Activated CD4-positive, alpha-beta T cell treated with anti-CD3 and anti-CD28 coated beads for 36 hours (primary cell): ENCODE measurements at regions not wholly inside any gene's neighbourhood (a gene's known extent, or its start where the extent isn't known, plus 50 kb on each side); places are given as distances from the start of the nearest gene placed in this dataset.
"Not testable (repeated sequence)": the region's sequence is repeated elsewhere in the genome, so short reads cannot be mapped to it uniquely, and the experiment has no call there.

Source experiments
- ATAC-seq: fragments of 200-7000 bp; cut with Tn5 transposase; one replicate; pipeline ENCODE4 v1.10.0; 2021; ENCODE audit warnings: mild to moderate bottlenecking, moderate library complexity
- CTCF ChIA-PET: fragments of 350-600 bp; sonication (Branson Sonifier 250); formaldehyde crosslinking; loops from one replicate; lab custom pipeline; 2021; ENCODE audit warnings: antibody characterized with exemption; lab: Charles Lee
- POLR2A ChIA-PET: fragments of 350-600 bp; sonication (Branson Sonifier 250); formaldehyde crosslinking; loops from one replicate; lab custom pipeline; 2021; ENCODE audit warnings: antibody characterized with exemption, inconsistent platforms; lab: Charles Lee
- DNase-seq: peaks from one replicate; pipeline ENCODE4 v3.0.0-alpha.2; 2020
- H3K27ac Mint-ChIP-seq: one replicate; pipeline ENCODE4 v1.8.0; 2021; ENCODE audit warnings: mixed read lengths
- H3K27me3 Mint-ChIP-seq: one replicate; pipeline ENCODE4 v1.8.0; 2021; ENCODE audit warnings: mixed read lengths
- H3K36me3 Mint-ChIP-seq: one replicate; pipeline ENCODE4 v1.8.0; 2021; ENCODE audit warnings: low read depth, mixed read lengths
- H3K4me1 Mint-ChIP-seq: one replicate; pipeline ENCODE4 v1.8.0; 2021; ENCODE audit warnings: mixed read lengths
- H3K4me3 Mint-ChIP-seq: one replicate; pipeline ENCODE4 v1.8.0; 2021; ENCODE audit warnings: mild to moderate bottlenecking, moderate library complexity, mixed read lengths
- H3K9me3 Mint-ChIP-seq: one replicate; pipeline ENCODE4 v1.8.0; 2021; ENCODE audit warnings: low read depth, mixed read lengths
- intact Hi-C, 2 experiments: fragments of 100-400 bp; cut with DNase I in 1 of 2; cut with micrococcal nuclease in 1 of 2; formaldehyde crosslinking; loops; one replicate each; pipeline versions ENCODE4 v1.14.2 to v1.15.1; 2022 to 2024; cut with DNase I, micrococcal nuclease

- Mint-ChIP-seq H3K27me3 (no peaks in the 10 kb centered on the region), H3K4me1 (no peaks in the 10 kb centered on the region), H3K27ac (no peak overlapping the region), H3K4me3 (no peak overlapping the region), H3K36me3 (no peaks in the 10 kb centered on the region), H3K9me3 (peaks cover 4% of the 10 kb centered on the region)
- no peak for DNase-seq
- ChIA-PET CTCF (interaction anchor here (0.6 to 0.7 kb wide), 2 partner anchors 13 to 118 kb away, joined by 3 read pairs; no protein-coding TSS in a partner anchor), POLR2A (no interaction called here)
- intact Hi-C loops: no loop called here
- ATAC-seq: no peak
Observed at GRCh38 chr3:154658000-154658399, 228.0 kb upstream of the GPR149 start.

GRCh38 chr3:154657218-154657617, 227.2 kb upstream of the GPR149 start:
- intact Hi-C loops: no loop called here
- Mint-ChIP-seq H3K4me3 (no peak overlapping the region), H3K27me3 (no peaks in the 10 kb centered on the region), H3K9me3 (peaks cover 4% of the 10 kb centered on the region), H3K36me3 (no peaks in the 10 kb centered on the region), H3K4me1 (no peaks in the 10 kb centered on the region), H3K27ac (no peak overlapping the region)
- ATAC-seq (no peak), DNase-seq (no peak)
- ChIA-PET POLR2A (no interaction called here), CTCF (interaction anchor here (0.7 kb wide), 1 partner anchor 119 kb away, joined by 3 read pairs; no protein-coding TSS in a partner anchor)

- DNase-seq: no peak
- Mint-ChIP-seq H3K4me1 (no peaks in the 10 kb centered on the region), H3K4me3 (no peak overlapping the region), H3K36me3 (no peaks in the 10 kb centered on the region), H3K27me3 (no peaks in the 10 kb centered on the region), H3K27ac (no peak overlapping the region), H3K9me3 (peaks cover 4% of the 10 kb centered on the region)
- intact Hi-C loops: no loop called here
- ChIA-PET POLR2A (no interaction called here), CTCF (no interaction called here)
- ATAC-seq: no peak
Observed at GRCh38 chr3:154656486-154656885, 226.5 kb upstream of the GPR149 start.

DNA sequence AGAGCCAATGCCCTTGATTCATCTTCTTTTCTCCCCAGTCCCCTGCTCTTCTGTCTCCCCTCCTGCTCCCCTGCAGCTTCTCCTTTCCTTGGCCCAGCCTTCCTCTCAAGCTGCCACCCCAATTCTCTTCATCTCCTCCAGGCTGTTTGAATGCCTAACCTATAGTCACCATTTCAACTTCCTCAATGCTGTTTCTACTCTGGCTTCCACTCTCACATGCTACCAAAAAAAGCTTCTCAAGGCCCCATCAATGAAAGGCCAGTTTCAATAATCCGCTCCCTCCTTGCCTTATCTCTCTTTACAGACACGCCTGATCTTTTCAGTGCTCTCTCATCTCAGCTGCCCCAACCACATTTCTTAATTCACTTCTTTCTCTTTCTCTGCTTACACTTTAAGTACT, 212.2 kb upstream of the GPR149 start:
- CTCF ChIA-PET: no interaction called here
- no peaks in the 10 kb centered on the region for H3K9me3 Mint-ChIP-seq
- POLR2A ChIA-PET: no interaction called here
- H3K36me3 Mint-ChIP-seq: no peaks in the 10 kb centered on the region
- no peaks in the 10 kb centered on the region for H3K27me3 Mint-ChIP-seq
- intact Hi-C loops: no loop called here
- ATAC-seq (no peak), DNase-seq (no peak)
- H3K4me3 Mint-ChIP-seq: no peak overlapping the region
- no peaks in the 10 kb centered on the region for H3K4me1 Mint-ChIP-seq
- no peak overlapping the region for H3K27ac Mint-ChIP-seq

GRCh38 chr3:154625756-154626155, 195.8 kb upstream of the GPR149 start:
- H3K4me3 Mint-ChIP-seq: no peak overlapping the region
- intact Hi-C loops: no loop called here
- no peaks in the 10 kb centered on the region for H3K27me3 Mint-ChIP-seq
- no peak for DNase-seq
- ATAC-seq: no peak
- POLR2A ChIA-PET: no interaction called here
- no peak overlapping the region for H3K27ac Mint-ChIP-seq
- CTCF ChIA-PET: no interaction called here
- peaks cover 8% of the 10 kb centered on the region for H3K9me3 Mint-ChIP-seq
- H3K4me1 Mint-ChIP-seq: no peaks in the 10 kb centered on the region
- H3K36me3 Mint-ChIP-seq: no peaks in the 10 kb centered on the region

DNA sequence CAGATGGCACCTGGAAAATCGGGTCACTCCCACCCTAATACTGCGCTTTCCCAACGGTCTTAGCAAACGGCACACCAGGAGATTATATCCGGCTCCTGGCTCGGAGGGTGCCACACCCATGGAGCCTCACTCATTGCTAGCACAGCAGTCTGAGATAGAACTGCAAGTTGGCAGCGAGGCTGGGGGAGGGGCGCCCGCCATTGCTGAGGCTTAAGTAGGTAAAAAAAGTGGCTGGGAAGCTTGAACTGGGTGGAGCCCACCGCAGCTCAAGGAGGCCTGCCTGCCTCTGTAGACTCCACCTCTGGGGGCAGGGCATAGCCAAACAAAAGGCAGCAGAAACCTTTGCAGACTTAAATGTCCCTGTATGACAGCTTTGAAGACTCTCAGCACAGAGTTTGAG, 189.6 kb upstream of the GPR149 start:
- POLR2A ChIA-PET, DNase-seq, H3K27me3 Mint-ChIP-seq, H3K27ac Mint-ChIP-seq, H3K4me1 Mint-ChIP-seq, H3K36me3 Mint-ChIP-seq, H3K9me3 Mint-ChIP-seq, intact Hi-C loops, ATAC-seq, H3K4me3 Mint-ChIP-seq, CTCF ChIA-PET: not testable (repeated sequence)

GRCh38 chr3:154616298-154616697, 186.3 kb upstream of the GPR149 start:
- POLR2A ChIA-PET: no interaction called here
- Mint-ChIP-seq H3K4me1 (no peaks in the 10 kb centered on the region), H3K9me3 (peaks cover 5% of the 10 kb centered on the region), H3K4me3 (no peak overlapping the region), H3K27ac (no peak overlapping the region), H3K27me3 (peaks cover 2% of the 10 kb centered on the region), H3K36me3 (no peaks in the 10 kb centered on the region)
- intact Hi-C loops: no loop called here
- DNase-seq (no peak), ATAC-seq (no peak)
- CTCF ChIA-PET: no interaction called here

- ChIA-PET POLR2A (no interaction called here), CTCF (no interaction called here)
- no peaks in the 10 kb centered on the region for H3K4me1 Mint-ChIP-seq
- no peak overlapping the region for H3K4me3 Mint-ChIP-seq
- no peaks in the 10 kb centered on the region for H3K36me3 Mint-ChIP-seq
- intact Hi-C loops: no loop called here
- peaks cover 2% of the 10 kb centered on the region for H3K27me3 Mint-ChIP-seq
- no peak overlapping the region for H3K27ac Mint-ChIP-seq
- ATAC-seq: no peak
- peaks cover 5% of the 10 kb centered on the region for H3K9me3 Mint-ChIP-seq
- DNase-seq: no peak
Observed at GRCh38 chr3:154615471-154615870, 185.5 kb upstream of the GPR149 start.

DNA sequence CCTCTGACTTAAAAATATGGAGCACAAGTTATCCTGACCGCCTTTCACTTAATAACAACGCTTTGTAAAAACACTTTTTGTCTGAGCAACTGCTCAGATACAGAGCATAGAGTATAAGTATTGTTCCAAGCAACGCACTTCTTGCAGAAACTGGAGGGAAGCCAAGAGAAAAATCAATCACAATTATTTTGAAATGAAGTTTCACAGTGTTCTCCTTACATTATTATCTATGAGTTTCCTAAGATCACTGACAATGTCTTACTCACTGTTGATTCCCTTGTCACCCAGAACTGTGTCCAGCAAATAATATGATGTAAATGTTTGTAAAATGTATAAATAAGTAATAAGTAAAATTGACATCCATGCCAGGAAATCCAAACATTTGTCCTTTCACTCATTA, 184.6 kb upstream of the GPR149 start:
- ATAC-seq: no peak
- intact Hi-C loops: no loop called here

DNA sequence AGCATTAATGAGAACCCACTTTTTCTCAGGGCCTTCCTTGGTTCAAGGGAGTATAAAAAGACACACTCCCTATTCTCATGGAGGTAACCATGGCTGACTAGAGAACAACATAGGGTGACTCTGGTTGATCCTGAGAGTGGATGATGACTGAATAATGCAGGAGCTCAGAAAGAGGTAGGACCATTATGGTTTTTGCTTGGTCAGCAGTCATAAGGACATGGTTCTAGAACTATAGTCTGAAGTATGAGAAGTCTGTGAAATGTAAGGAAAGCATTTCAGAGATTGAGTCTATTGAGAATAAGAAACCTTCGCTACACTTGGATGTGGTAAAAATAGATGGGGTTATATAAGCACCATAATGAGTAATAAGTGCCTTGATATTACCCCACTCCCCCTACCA, 184.1 kb upstream of the GPR149 start:
- ATAC-seq (no peak), DNase-seq (no peak)
- no peak overlapping the region for H3K27ac Mint-ChIP-seq
- H3K4me1 Mint-ChIP-seq: no peaks in the 10 kb centered on the region
- peaks cover 5% of the 10 kb centered on the region for H3K9me3 Mint-ChIP-seq
- H3K4me3 Mint-ChIP-seq: no peak overlapping the region
- POLR2A ChIA-PET: no interaction called here
- intact Hi-C loops: no loop called here
- H3K27me3 Mint-ChIP-seq: peaks cover 2% of the 10 kb centered on the region
- CTCF ChIA-PET: no interaction called here
- H3K36me3 Mint-ChIP-seq: no peaks in the 10 kb centered on the region

More for the DNA sequence above, 184.6 kb upstream of the GPR149 start:
- H3K27ac Mint-ChIP-seq: no peak overlapping the region
- no peak overlapping the region for H3K4me3 Mint-ChIP-seq
- H3K9me3 Mint-ChIP-seq: peaks cover 5% of the 10 kb centered on the region
- H3K4me1 Mint-ChIP-seq: no peaks in the 10 kb centered on the region
- no peak for DNase-seq
- ChIA-PET CTCF (no interaction called here), POLR2A (no interaction called here)
- peaks cover 2% of the 10 kb centered on the region for H3K27me3 Mint-ChIP-seq
- H3K36me3 Mint-ChIP-seq: no peaks in the 10 kb centered on the region

- CTCF ChIA-PET: no interaction called here
- no peaks in the 10 kb centered on the region for H3K36me3 Mint-ChIP-seq
- H3K27me3 Mint-ChIP-seq: no peaks in the 10 kb centered on the region
- ATAC-seq (no peak), DNase-seq (no peak)
- no peak overlapping the region for H3K27ac Mint-ChIP-seq
- H3K4me3 Mint-ChIP-seq: no peak overlapping the region
- H3K9me3 Mint-ChIP-seq: peaks cover 2% of the 10 kb centered on the region
- POLR2A ChIA-PET: no interaction called here
- H3K4me1 Mint-ChIP-seq: no peaks in the 10 kb centered on the region
- intact Hi-C loops: no loop called here
Observed at GRCh38 chr3:154602241-154602640, 172.3 kb upstream of the GPR149 start.

GRCh38 chr3:154598166-154598565, 168.2 kb upstream of the GPR149 start:
- Mint-ChIP-seq H3K27me3 (no peaks in the 10 kb centered on the region), H3K4me1 (no peaks in the 10 kb centered on the region), H3K4me3 (no peak overlapping the region), H3K9me3 (peaks cover 8% of the 10 kb centered on the region), H3K36me3 (no peaks in the 10 kb centered on the region), H3K27ac (no peak overlapping the region)
- POLR2A ChIA-PET: no interaction called here
- CTCF ChIA-PET: no interaction called here
- DNase-seq: no peak
- ATAC-seq: no peak
- intact Hi-C loops: no loop called here
